WI38 (cell line): ENCODE measurements at regions not wholly inside any gene's neighbourhood (a gene's known extent, or its start where the extent isn't known, plus 50 kb on each side); places are given as distances from the start of the nearest gene placed in this dataset.

Experiments used
- H3K4me3 ChIP-seq: 2 replicates; pipeline ENCODE4 v1.5.1; 2011; ENCODE audit warnings: low read depth, mild to moderate bottlenecking, control low read depth, low read length
- CTCF ChIP-seq: IDR thresholded peaks from 2 replicates; pipeline ENCODE4 v1.5.1; 2012; ENCODE audit warnings: low read depth, mild to moderate bottlenecking, control low read depth, low read length

GRCh38 chr12:75813072-75813471 lies 218.5 kb downstream of the PHLDA1 start:
- TF ChIP-seq CTCF: no peak
- no peak overlapping the region for H3K4me3 ChIP-seq

- no peak overlapping the region for H3K4me3 ChIP-seq
- no peak for TF ChIP-seq CTCF
Observed at GRCh38 chr12:75812271-75813018, 219.1 kb downstream of the PHLDA1 start.

GRCh38 chr12:75809746-75810145 lies 221.8 kb downstream of the PHLDA1 start:
- H3K4me3 ChIP-seq: no peak overlapping the region
- TF ChIP-seq CTCF: no peak

- no peak for TF ChIP-seq CTCF
- H3K4me3 ChIP-seq: no peak overlapping the region
Observed at GRCh38 chr12:75807494-75807893, 224.1 kb downstream of the PHLDA1 start.

GRCh38 chr12:75805905-75806304 lies 225.7 kb downstream of the PHLDA1 start:
- TF ChIP-seq CTCF: no peak
- no peak overlapping the region for H3K4me3 ChIP-seq

- no peak overlapping the region for H3K4me3 ChIP-seq
- TF ChIP-seq CTCF: no peak
Observed at GRCh38 chr12:75805320-75805719, 226.3 kb downstream of the PHLDA1 start.

GRCh38 chr12:75798136-75798926 lies 233.2 kb downstream of the PHLDA1 start:
- H3K4me3 ChIP-seq: no peak overlapping the region
- no peak for TF ChIP-seq CTCF
